K562 (cell line): ENCODE measurements at regions not wholly inside any gene's neighbourhood (a gene's known extent, or its start where the extent isn't known, plus 50 kb on each side); places are given as distances from the start of the nearest gene placed in this dataset.

Experiments used
- NR3C1 ChIP-seq: sonication (generic); formaldehyde crosslinking; IDR thresholded peaks from 2 replicates; pipeline ENCODE4 v1.8.1; 2022; ENCODE audit warnings: missing genetic modification reagents
- RBM22 ChIP-seq: fragments of 200-400 bp; formaldehyde crosslinking; IDR thresholded peaks from 2 replicates; pipeline ENCODE4 v1.6.1; 2018; ENCODE audit warnings: low read length, low read depth; ENCODE audit not compliant: poor library complexity, severe bottlenecking

DNA sequence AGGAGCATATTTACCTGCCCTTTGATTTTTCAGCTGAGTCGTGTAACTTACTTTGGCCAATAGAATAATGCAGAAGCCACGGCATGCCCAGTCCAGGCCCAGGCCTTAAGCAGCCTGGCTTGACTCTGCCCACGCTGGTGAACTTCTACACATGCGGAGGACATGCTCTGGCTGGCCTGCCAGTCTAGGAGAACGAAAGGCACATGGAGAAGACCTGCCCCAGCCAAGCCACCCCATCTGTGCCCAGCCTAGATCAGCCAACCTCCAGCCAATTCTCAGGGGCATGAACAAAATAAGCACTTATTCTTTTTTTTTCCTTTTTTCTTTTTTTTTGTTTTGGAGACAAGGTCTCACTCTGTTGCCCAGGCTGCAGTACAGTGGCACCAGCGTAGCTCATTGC is 112.7 kb upstream of the NANOS1 start:
- TF ChIP-seq RBM22 (no peak), NR3C1 (no peak)
